GM23338 (cell line): ENCODE measurements at regions not wholly inside any gene's neighbourhood (a gene's known extent, or its start where the extent isn't known, plus 50 kb on each side); places are given as distances from the start of the nearest gene placed in this dataset.

Experiments
- ATAC-seq: fragments of 200-7000 bp; cut with Tn5 transposase; 3 replicates; pipeline ENCODE4 v1.9.1; 2020
- DNase-seq: peaks from one replicate; pipeline ENCODE4 v3.0.0-alpha.2; 2015; ENCODE audit warnings: low spot score
- H2AFZ ChIP-seq: fragments of 200-600 bp; sonication (generic); 2 replicates; pipeline ENCODE4 v1.8.0; 2016; ENCODE audit warnings: antibody characterized with exemption, mild to moderate bottlenecking, moderate library complexity
- H3F3A ChIP-seq: fragments of 200-600 bp; sonication (generic); replicated peaks from 2 replicates; pipeline ENCODE4 v1.8.0; 2017; ENCODE audit warnings: antibody characterized with exemption, mixed run types, low read depth
- H3K27ac ChIP-seq: fragments of 200-600 bp; sonication (generic); 2 replicates; pipeline ENCODE4 v1.6.1; 2016; ENCODE audit warnings: low read depth
- H3K27me3 ChIP-seq: fragments of 200-600 bp; sonication (generic); 2 replicates; pipeline ENCODE4 v1.8.0; 2016; ENCODE audit warnings: mild to moderate bottlenecking, mixed run types, moderate library complexity; ENCODE audit not compliant: insufficient read depth
- H3K36me3 ChIP-seq: fragments of 200-600 bp; sonication (generic); 2 replicates; pipeline ENCODE4 v1.8.0; 2016; ENCODE audit warnings: mild to moderate bottlenecking; ENCODE audit not compliant: insufficient read depth
- H3K4me1 ChIP-seq: fragments of 200-600 bp; sonication (generic); 2 replicates; pipeline ENCODE4 v1.8.0; 2016; ENCODE audit warnings: mild to moderate bottlenecking, moderate library complexity; ENCODE audit not compliant: insufficient read depth
- H3K4me2 ChIP-seq: fragments of 200-600 bp; sonication (generic); 2 replicates; pipeline ENCODE4 v1.7.1; 2017; ENCODE audit warnings: mixed run types
- H3K4me3 ChIP-seq: fragments of 200-600 bp; sonication (generic); 2 replicates; pipeline ENCODE4 v1.6.1; 2016; ENCODE audit warnings: mixed run types
- H3K79me2 ChIP-seq: fragments of 200-600 bp; sonication (generic); replicated peaks from 2 replicates; pipeline ENCODE4 v1.8.0; 2017; ENCODE audit warnings: mild to moderate bottlenecking; ENCODE audit not compliant: insufficient read depth
- H3K9me2 ChIP-seq: fragments of 200-600 bp; sonication (generic); 2 replicates; pipeline ENCODE4 v1.8.0; 2017; ENCODE audit not compliant: insufficient read depth
- H4K20me1 ChIP-seq: fragments of 200-600 bp; sonication (generic); replicated peaks from 2 replicates; pipeline ENCODE4 v1.8.0; 2017; ENCODE audit warnings: mild to moderate bottlenecking; ENCODE audit not compliant: insufficient read depth
- H3K27ac Mint-ChIP-seq: 2 replicates; pipeline ENCODE4 v1.8.0; 2020; ENCODE audit warnings: inconsistent platforms, mild to moderate bottlenecking, moderate library complexity, mixed read lengths
- H3K27me3 Mint-ChIP-seq: 3 replicates; pipeline ENCODE4 v1.8.0; 2022; ENCODE audit warnings: low read depth, mild to moderate bottlenecking, moderate library complexity, mixed read lengths, inconsistent platforms; ENCODE audit not compliant: insufficient read depth, poor library complexity
- H3K36me3 Mint-ChIP-seq: 3 replicates; pipeline ENCODE4 v1.8.0; 2021; ENCODE audit warnings: low read depth, mild to moderate bottlenecking, inconsistent platforms, moderate library complexity, mixed read lengths
- H3K4me1 Mint-ChIP-seq: 3 replicates; pipeline ENCODE4 v1.8.0; 2020; ENCODE audit warnings: mild to moderate bottlenecking, inconsistent platforms, mixed read lengths
- H3K4me3 Mint-ChIP-seq: 3 replicates; pipeline ENCODE4 v1.8.0; 2021; ENCODE audit warnings: moderate library complexity, mild to moderate bottlenecking, inconsistent platforms, mixed read lengths
- H3K9me3 Mint-ChIP-seq: 3 replicates; pipeline ENCODE4 v1.8.0; 2020; ENCODE audit warnings: moderate library complexity, mild to moderate bottlenecking, inconsistent platforms, mixed read lengths
- CREB1 ChIP-seq: fragments of 250-450 bp; sonication (Bioruptor Pico); IDR thresholded peaks from 2 replicates; pipeline ENCODE4 v1.5.0; 2020; ENCODE audit warnings: low read depth, mild to moderate bottlenecking, moderate library complexity
- EZH2 ChIP-seq: fragments of 200-600 bp; sonication (generic); IDR thresholded peaks from one replicate; pipeline ENCODE4 v1.8.0; 2017; ENCODE audit warnings: antibody characterized with exemption, mild to moderate bottlenecking, low read depth; ENCODE audit not compliant: unreplicated experiment
- EZH2phosphoT487 ChIP-seq: fragments of 200-600 bp; sonication (generic); IDR thresholded peaks from one replicate; pipeline ENCODE4 v1.8.1; 2018; ENCODE audit warnings: antibody characterized with exemption; ENCODE audit not compliant: unreplicated experiment
- JUNB ChIP-seq: IDR thresholded peaks from one replicate; pipeline ENCODE4 v1.6.1; 2016; ENCODE audit warnings: antibody characterized with exemption; ENCODE audit not compliant: unreplicated experiment
- POLR2AphosphoS5 ChIP-seq: IDR thresholded peaks from 2 replicates; pipeline ENCODE4 v1.6.1; 2016; ENCODE audit warnings: antibody characterized with exemption, low read depth
- STAT1 ChIP-seq: IDR thresholded peaks from one replicate; pipeline ENCODE4 v1.6.1; 2016; ENCODE audit warnings: antibody characterized with exemption; ENCODE audit not compliant: unreplicated experiment
- ZNF114 ChIP-seq: fragments of 250-450 bp; sonication (Bioruptor Pico); IDR thresholded peaks from 2 replicates; pipeline ENCODE4 v1.5.0; 2020; ENCODE audit warnings: mild to moderate bottlenecking, moderate library complexity
- TF ChIP-seq, protein P1 (sequence below): IDR thresholded peaks from one replicate; pipeline ENCODE4 v1.6.1; 2018; ENCODE audit warnings: antibody characterized with exemption; ENCODE audit not compliant: unreplicated experiment
- TF ChIP-seq, protein P2 (sequence below): fragments of 250-450 bp; sonication (Bioruptor Pico); IDR thresholded peaks from 2 replicates; pipeline ENCODE4 v1.5.0; 2020; ENCODE audit warnings: mild to moderate bottlenecking, moderate library complexity
- TF ChIP-seq, protein P3 (sequence below): IDR thresholded peaks from 2 replicates; pipeline ENCODE4 v1.6.1; 2016; ENCODE audit warnings: antibody characterized with exemption

DNA sequence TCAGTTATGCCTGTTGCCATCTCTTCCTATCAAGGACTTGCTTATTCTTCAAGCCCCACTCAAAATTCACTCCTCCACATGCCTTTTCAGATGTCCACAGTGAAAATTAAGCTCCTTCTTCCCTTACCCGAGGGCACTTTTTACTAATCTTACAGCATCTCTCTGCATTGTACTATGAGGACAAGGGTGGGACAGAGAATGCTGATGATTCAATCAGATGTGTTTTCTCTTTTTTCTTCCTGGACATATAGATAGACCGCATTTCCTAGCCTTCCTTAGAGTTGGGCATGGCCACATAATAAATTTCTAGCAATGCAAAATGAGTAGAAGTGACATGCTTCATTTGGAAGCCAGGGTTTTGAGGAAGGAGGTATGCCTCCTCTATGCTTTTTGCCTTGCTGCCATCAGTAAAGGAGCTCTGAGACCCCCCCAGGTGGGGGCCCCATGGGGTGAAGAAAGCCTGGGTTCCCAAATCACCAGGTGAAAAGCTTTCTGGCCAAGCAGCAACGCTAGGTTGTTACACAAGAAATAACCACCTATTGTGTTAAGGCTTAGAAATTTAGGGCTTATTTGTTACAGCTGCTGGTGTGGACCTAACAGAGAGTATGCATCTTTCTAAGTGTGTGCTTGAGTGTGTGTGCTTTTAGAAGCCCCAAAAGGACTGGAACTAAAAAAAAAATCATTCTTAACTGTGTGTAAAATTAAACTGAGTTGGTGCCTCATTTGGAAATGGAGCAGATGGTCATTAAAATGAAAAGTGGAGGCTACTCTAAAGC, 424.5 kb downstream of the STK39 start (continued):
- TF ChIP-seq, protein P1, sequence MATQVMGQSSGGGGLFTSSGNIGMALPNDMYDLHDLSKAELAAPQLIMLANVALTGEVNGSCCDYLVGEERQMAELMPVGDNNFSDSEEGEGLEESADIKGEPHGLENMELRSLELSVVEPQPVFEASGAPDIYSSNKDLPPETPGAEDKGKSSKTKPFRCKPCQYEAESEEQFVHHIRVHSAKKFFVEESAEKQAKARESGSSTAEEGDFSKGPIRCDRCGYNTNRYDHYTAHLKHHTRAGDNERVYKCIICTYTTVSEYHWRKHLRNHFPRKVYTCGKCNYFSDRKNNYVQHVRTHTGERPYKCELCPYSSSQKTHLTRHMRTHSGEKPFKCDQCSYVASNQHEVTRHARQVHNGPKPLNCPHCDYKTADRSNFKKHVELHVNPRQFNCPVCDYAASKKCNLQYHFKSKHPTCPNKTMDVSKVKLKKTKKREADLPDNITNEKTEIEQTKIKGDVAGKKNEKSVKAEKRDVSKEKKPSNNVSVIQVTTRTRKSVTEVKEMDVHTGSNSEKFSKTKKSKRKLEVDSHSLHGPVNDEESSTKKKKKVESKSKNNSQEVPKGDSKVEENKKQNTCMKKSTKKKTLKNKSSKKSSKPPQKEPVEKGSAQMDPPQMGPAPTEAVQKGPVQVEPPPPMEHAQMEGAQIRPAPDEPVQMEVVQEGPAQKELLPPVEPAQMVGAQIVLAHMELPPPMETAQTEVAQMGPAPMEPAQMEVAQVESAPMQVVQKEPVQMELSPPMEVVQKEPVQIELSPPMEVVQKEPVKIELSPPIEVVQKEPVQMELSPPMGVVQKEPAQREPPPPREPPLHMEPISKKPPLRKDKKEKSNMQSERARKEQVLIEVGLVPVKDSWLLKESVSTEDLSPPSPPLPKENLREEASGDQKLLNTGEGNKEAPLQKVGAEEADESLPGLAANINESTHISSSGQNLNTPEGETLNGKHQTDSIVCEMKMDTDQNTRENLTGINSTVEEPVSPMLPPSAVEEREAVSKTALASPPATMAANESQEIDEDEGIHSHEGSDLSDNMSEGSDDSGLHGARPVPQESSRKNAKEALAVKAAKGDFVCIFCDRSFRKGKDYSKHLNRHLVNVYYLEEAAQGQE, result no peak
- no peak for TF ChIP-seq EZH2phosphoT487

DNA sequence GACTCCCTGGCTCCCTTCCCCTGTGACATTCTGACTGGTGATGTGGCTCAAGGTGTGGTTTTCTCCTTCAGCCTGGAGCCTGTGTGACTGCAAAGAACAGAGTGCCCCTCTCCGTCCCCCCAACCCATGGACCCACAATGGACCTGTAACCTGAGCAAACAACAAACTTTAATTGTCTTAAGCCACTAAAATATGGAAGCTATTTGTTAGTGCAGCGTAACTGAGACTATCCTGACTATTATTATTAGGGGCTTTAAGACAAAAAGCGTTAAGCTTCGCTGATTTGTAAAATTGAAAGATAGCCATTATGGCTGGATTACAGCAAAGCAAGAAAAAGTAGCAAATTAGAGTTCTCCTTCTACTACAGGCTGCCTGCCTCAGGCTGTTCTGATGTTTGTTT, 426.9 kb downstream of the STK39 start:
- no peaks in the 10 kb centered on the region for H3K27me3 ChIP-seq
- no peak overlapping the region for H3K4me2 ChIP-seq
- no peaks in the 10 kb centered on the region for H3K36me3 ChIP-seq
- no peak overlapping the region for H2AFZ ChIP-seq
- no peak overlapping the region for H3K4me3 ChIP-seq
- no peaks in the 10 kb centered on the region for H4K20me1 ChIP-seq
- H3K4me1 ChIP-seq, result no peaks in the 10 kb centered on the region
- no peak for ATAC-seq
- no peak overlapping the region for H3K27ac ChIP-seq
- no peak for DNase-seq
- Mint-ChIP-seq H3K4me1 (no peaks in the 10 kb centered on the region), H3K36me3 (peaks cover 29% of the 10 kb centered on the region), H3K27ac (no peak overlapping the region), H3K9me3 (no peaks in the 10 kb centered on the region), H3K4me3 (no peak overlapping the region), H3K27me3 (peaks cover 1% of the 10 kb centered on the region)
- H3K79me2 ChIP-seq, result no peaks in the 10 kb centered on the region
- H3F3A ChIP-seq, result 0 out of 2 replicates have a peak, but pooled peaks cover 3% of the 10 kb centered on the region
- no peaks in the 10 kb centered on the region for H3K9me2 ChIP-seq
- TF ChIP-seq ZNF114 (CRISPR knock-in tag), result no peak
- TF ChIP-seq CREB1 (CRISPR knock-in tag), result no peak
- TF ChIP-seq POLR2AphosphoS5, result no peak
- no peak for TF ChIP-seq EZH2
- TF ChIP-seq, protein P2, sequence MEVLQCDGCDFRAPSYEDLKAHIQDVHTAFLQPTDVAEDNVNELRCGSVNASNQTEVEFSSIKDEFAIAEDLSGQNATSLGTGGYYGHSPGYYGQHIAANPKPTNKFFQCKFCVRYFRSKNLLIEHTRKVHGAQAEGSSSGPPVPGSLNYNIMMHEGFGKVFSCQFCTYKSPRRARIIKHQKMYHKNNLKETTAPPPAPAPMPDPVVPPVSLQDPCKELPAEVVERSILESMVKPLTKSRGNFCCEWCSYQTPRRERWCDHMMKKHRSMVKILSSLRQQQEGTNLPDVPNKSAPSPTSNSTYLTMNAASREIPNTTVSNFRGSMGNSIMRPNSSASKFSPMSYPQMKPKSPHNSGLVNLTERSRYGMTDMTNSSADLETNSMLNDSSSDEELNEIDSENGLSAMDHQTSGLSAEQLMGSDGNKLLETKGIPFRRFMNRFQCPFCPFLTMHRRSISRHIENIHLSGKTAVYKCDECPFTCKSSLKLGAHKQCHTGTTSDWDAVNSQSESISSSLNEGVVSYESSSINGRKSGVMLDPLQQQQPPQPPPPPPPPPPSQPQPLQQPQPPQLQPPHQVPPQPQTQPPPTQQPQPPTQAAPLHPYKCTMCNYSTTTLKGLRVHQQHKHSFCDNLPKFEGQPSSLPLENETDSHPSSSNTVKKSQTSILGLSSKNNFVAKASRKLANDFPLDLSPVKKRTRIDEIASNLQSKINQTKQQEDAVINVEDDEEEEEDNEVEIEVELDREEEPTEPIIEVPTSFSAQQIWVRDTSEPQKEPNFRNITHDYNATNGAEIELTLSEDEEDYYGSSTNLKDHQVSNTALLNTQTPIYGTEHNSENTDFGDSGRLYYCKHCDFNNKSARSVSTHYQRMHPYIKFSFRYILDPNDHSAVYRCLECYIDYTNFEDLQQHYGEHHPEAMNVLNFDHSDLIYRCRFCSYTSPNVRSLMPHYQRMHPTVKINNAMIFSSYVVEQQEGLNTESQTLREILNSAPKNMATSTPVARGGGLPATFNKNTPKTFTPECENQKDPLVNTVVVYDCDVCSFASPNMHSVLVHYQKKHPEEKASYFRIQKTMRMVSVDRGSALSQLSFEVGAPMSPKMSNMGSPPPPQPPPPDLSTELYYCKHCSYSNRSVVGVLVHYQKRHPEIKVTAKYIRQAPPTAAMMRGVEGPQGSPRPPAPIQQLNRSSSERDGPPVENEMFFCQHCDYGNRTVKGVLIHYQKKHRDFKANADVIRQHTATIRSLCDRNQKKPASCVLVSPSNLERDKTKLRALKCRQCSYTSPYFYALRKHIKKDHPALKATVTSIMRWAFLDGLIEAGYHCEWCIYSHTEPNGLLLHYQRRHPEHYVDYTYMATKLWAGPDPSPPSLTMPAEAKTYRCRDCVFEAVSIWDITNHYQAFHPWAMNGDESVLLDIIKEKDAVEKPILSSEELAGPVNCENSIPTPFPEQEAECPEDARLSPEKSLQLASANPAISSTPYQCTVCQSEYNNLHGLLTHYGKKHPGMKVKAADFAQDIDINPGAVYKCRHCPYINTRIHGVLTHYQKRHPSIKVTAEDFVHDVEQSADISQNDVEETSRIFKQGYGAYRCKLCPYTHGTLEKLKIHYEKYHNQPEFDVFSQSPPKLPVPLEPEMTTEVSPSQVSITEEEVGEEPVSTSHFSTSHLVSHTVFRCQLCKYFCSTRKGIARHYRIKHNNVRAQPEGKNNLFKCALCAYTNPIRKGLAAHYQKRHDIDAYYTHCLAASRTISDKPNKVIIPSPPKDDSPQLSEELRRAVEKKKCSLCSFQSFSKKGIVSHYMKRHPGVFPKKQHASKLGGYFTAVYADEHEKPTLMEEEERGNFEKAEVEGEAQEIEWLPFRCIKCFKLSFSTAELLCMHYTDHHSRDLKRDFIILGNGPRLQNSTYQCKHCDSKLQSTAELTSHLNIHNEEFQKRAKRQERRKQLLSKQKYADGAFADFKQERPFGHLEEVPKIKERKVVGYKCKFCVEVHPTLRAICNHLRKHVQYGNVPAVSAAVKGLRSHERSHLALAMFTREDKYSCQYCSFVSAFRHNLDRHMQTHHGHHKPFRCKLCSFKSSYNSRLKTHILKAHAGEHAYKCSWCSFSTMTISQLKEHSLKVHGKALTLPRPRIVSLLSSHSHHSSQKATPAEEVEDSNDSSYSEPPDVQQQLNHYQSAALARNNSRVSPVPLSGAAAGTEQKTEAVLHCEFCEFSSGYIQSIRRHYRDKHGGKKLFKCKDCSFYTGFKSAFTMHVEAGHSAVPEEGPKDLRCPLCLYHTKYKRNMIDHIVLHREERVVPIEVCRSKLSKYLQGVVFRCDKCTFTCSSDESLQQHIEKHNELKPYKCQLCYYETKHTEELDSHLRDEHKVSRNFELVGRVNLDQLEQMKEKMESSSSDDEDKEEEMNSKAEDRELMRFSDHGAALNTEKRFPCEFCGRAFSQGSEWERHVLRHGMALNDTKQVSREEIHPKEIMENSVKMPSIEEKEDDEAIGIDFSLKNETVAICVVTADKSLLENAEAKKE (CRISPR knock-in tag), result no peak
- no peak for TF ChIP-seq EZH2phosphoT487
- TF ChIP-seq, protein P1, result no peak
- TF ChIP-seq, protein P3, sequence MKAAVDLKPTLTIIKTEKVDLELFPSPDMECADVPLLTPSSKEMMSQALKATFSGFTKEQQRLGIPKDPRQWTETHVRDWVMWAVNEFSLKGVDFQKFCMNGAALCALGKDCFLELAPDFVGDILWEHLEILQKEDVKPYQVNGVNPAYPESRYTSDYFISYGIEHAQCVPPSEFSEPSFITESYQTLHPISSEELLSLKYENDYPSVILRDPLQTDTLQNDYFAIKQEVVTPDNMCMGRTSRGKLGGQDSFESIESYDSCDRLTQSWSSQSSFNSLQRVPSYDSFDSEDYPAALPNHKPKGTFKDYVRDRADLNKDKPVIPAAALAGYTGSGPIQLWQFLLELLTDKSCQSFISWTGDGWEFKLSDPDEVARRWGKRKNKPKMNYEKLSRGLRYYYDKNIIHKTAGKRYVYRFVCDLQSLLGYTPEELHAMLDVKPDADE, result no peak
- no peak for TF ChIP-seq STAT1
- TF ChIP-seq JUNB, result no peak
